Ishikawa (cell line): ENCODE measurements at regions not wholly inside any gene's neighbourhood (a gene's known extent, or its start where the extent isn't known, plus 50 kb on each side); places are given as distances from the start of the nearest gene placed in this dataset.

ENCODE experiments used
- CEBPB ChIP-seq: IDR thresholded peaks from 2 replicates; pipeline ENCODE4 v1.6.1; 2012
- CREB1 ChIP-seq: IDR thresholded peaks from 2 replicates; pipeline ENCODE4 v1.6.1; 2012; ENCODE audit warnings: low read depth
- EGR1 ChIP-seq: IDR thresholded peaks from 2 replicates; pipeline ENCODE4 v1.6.1; 2012
- EP300 ChIP-seq: IDR thresholded peaks from 2 replicates; pipeline ENCODE4 v1.6.1; 2012; ENCODE audit warnings: borderline replicate concordance
- FOXM1 ChIP-seq: IDR thresholded peaks from 2 replicates; pipeline ENCODE4 v1.6.1; 2012; ENCODE audit warnings: low read depth, borderline replicate concordance
- MAX ChIP-seq: IDR thresholded peaks from 2 replicates; pipeline ENCODE4 v1.6.1; 2012
- NFIC ChIP-seq: IDR thresholded peaks from 2 replicates; pipeline ENCODE4 v1.6.1; 2012
- RAD21 ChIP-seq: IDR thresholded peaks from 2 replicates; pipeline ENCODE4 v1.6.1; 2012; ENCODE audit warnings: low read depth
- REST ChIP-seq: IDR thresholded peaks from 2 replicates; pipeline ENCODE4 v1.6.1; 2012; ENCODE audit warnings: low read depth, mild to moderate bottlenecking
- TAF1 ChIP-seq: IDR thresholded peaks from 2 replicates; pipeline ENCODE4 v1.6.1; 2012; ENCODE audit warnings: low read depth, mild to moderate bottlenecking
- TCF12 ChIP-seq: IDR thresholded peaks from 2 replicates; pipeline ENCODE4 v1.6.1; 2012; ENCODE audit warnings: low read depth
- TEAD4 ChIP-seq: IDR thresholded peaks from 2 replicates; pipeline ENCODE4 v1.6.1; 2012
- USF1 ChIP-seq: IDR thresholded peaks from 2 replicates; pipeline ENCODE4 v1.6.1; 2012
- YY1 ChIP-seq: IDR thresholded peaks from 2 replicates; pipeline ENCODE4 v1.6.1; 2012; ENCODE audit warnings: low read depth
- ZBTB7A ChIP-seq: IDR thresholded peaks from 2 replicates; pipeline ENCODE4 v1.6.1; 2012; ENCODE audit warnings: low read depth

GRCh38 chr2:187003611-187004010 lies 154.6 kb upstream of the ZSWIM2 start:
- no peak for TF ChIP-seq ZBTB7A

- no peak for TF ChIP-seq NFIC
- TF ChIP-seq EGR1: no peak
- no peak for TF ChIP-seq RAD21
- no peak for TF ChIP-seq TAF1
- TF ChIP-seq REST: no peak
- no peak for TF ChIP-seq TEAD4
- no peak for TF ChIP-seq CEBPB
- TF ChIP-seq CREB1: no peak
- TF ChIP-seq MAX: no peak
- TF ChIP-seq USF1: no peak
- no peak for TF ChIP-seq YY1
- no peak for TF ChIP-seq ZBTB7A
- no peak for TF ChIP-seq FOXM1
- TF ChIP-seq EP300: no peak
- no peak for TF ChIP-seq TCF12
These were observed 154.1 kb upstream of the ZSWIM2 start for GRCh38 chr2:187003038-187003554.

- TF ChIP-seq TEAD4 (no peak), YY1 (no peak), TCF12 (no peak), NFIC (no peak), EGR1 (no peak), MAX (no peak), TAF1 (no peak), CEBPB (no peak), FOXM1 (no peak), REST (no peak), RAD21 (no peak), EP300 (no peak), ZBTB7A (no peak), CREB1 (no peak), USF1 (no peak)
These were observed 153.3 kb upstream of the ZSWIM2 start for GRCh38 chr2:187002242-187002641.

- TF ChIP-seq EP300 (no peak), USF1 (no peak), YY1 (no peak), FOXM1 (no peak)
These were observed 152.3 kb upstream of the ZSWIM2 start for GRCh38 chr2:187001248-187001647.

GRCh38 chr2:186995092-186995491 lies 146.1 kb upstream of the ZSWIM2 start:
- TF ChIP-seq TAF1 (no peak), TCF12 (no peak), TEAD4 (no peak), EGR1 (no peak), EP300 (no peak), ZBTB7A (no peak)

GRCh38 chr2:186992597-186992996 lies 143.6 kb upstream of the ZSWIM2 start:
- TF ChIP-seq REST (no peak), MAX (no peak), TEAD4 (no peak), TAF1 (no peak), EGR1 (no peak), CREB1 (no peak), FOXM1 (no peak), TCF12 (no peak), CEBPB (no peak), NFIC (no peak), ZBTB7A (no peak), EP300 (no peak), USF1 (no peak), RAD21 (no peak), YY1 (no peak)
